GM23248 (cell line): ENCODE measurements at regions not wholly inside any gene's neighbourhood (a gene's known extent, or its start where the extent isn't known, plus 50 kb on each side); places are given as distances from the start of the nearest gene placed in this dataset.

Experiments used
- DNase-seq: peaks from one replicate; pipeline ENCODE4 v3.0.0-alpha.2; 2015
- H2AFZ ChIP-seq: fragments of 200-600 bp; sonication (generic); 2 replicates; pipeline ENCODE4 v1.6.1; 2016; ENCODE audit warnings: antibody characterized with exemption
- H3F3A ChIP-seq: fragments of 200-600 bp; sonication (generic); 2 replicates; pipeline ENCODE4 v1.6.1; 2016; ENCODE audit warnings: mild to moderate bottlenecking, antibody characterized with exemption, mixed run types; ENCODE audit not compliant: insufficient read depth
- H3K27ac ChIP-seq: fragments of 200-600 bp; sonication (generic); 2 replicates; pipeline ENCODE4 v1.5.1; 2016; ENCODE audit warnings: mild to moderate bottlenecking
- H3K27me3 ChIP-seq: fragments of 200-600 bp; sonication (generic); replicated peaks from 2 replicates; pipeline ENCODE4 v1.6.1; 2016; ENCODE audit warnings: mild to moderate bottlenecking; ENCODE audit not compliant: insufficient read depth
- H3K36me3 ChIP-seq: fragments of 200-600 bp; sonication (generic); 2 replicates; pipeline ENCODE4 v1.6.1; 2016; ENCODE audit warnings: low read depth, mild to moderate bottlenecking
- H3K4me1 ChIP-seq: fragments of 200-600 bp; sonication (generic); 2 replicates; pipeline ENCODE4 v1.6.1; 2016; ENCODE audit warnings: mild to moderate bottlenecking; ENCODE audit not compliant: insufficient read depth
- H3K4me2 ChIP-seq: fragments of 200-600 bp; sonication (generic); one replicate; pipeline ENCODE4 v1.6.1; 2016; ENCODE audit warnings: mild to moderate bottlenecking; ENCODE audit not compliant: unreplicated experiment
- H3K4me3 ChIP-seq: fragments of 200-600 bp; sonication (generic); 2 replicates; pipeline ENCODE4 v1.5.1; 2016; ENCODE audit warnings: mild to moderate bottlenecking
- H3K79me2 ChIP-seq: fragments of 200-600 bp; sonication (generic); 2 replicates; pipeline ENCODE4 v1.6.1; 2016; ENCODE audit warnings: mild to moderate bottlenecking; ENCODE audit not compliant: insufficient read depth
- H3K9ac ChIP-seq: fragments of 200-600 bp; sonication (generic); 2 replicates; pipeline ENCODE4 v1.6.1; 2016; ENCODE audit warnings: mild to moderate bottlenecking
- H3K9me2 ChIP-seq: fragments of 200-600 bp; sonication (generic); 2 replicates; pipeline ENCODE4 v1.6.1; 2016; ENCODE audit warnings: mixed run types, mild to moderate bottlenecking, moderate library complexity; ENCODE audit not compliant: insufficient read depth
- H3K9me3 ChIP-seq: fragments of 200-600 bp; sonication (generic); one replicate; pipeline ENCODE4 v1.6.1; 2017; ENCODE audit warnings: low read depth
- H4K20me1 ChIP-seq: fragments of 200-600 bp; sonication (generic); 2 replicates; pipeline ENCODE4 v1.6.0; 2016; ENCODE audit not compliant: insufficient read depth
- EZH2 ChIP-seq: fragments of 200-600 bp; sonication (generic); IDR thresholded peaks from 2 replicates; pipeline ENCODE4 v1.6.1; 2018; ENCODE audit warnings: antibody characterized with exemption, mild to moderate bottlenecking; ENCODE audit not compliant: insufficient read depth, poor library complexity, severe bottlenecking
- EZH2phosphoT487 ChIP-seq: fragments of 200-600 bp; sonication (generic); IDR thresholded peaks from 2 replicates; pipeline ENCODE4 v1.6.1; 2018; ENCODE audit warnings: antibody characterized with exemption, moderate library complexity, mild to moderate bottlenecking, low read depth; ENCODE audit not compliant: insufficient read depth
- WGBS, 2 experiments: methylation state at CpG; one replicate each; pipeline ENCODE4 v1.1.6; 2015 to 2017; ENCODE audit warnings: low lambda C conversion rate in 2 of 2, low coverage in 1 of 2; ENCODE audit errors: missing lambda C conversion rate in 2 of 2; 5-methylcytosine and 5-hydroxymethylcytosine counted together
- in situ Hi-C: fragments of 300-500 bp; cut with MboI; formaldehyde crosslinking; loops from 2 replicates; pipeline ENCODE4 v1.15.0; 2020

- WGBS, 2 experiments, result 41 to 47% methylated on average over 18 of the region's 18 CpGs
Measured at GRCh38 chr1:5501206-5501930, 490.9 kb downstream of the NPHP4 start.

GRCh38 chr1:5500541-5500940, 491.7 kb downstream of the NPHP4 start:
- Histone ChIP-seq H3F3A (no peaks in the 10 kb centered on the region), H4K20me1 (no peaks in the 10 kb centered on the region), H3K9me3 (no peaks in the 10 kb centered on the region), H3K79me2 (no peaks in the 10 kb centered on the region), H3K9ac (no peak overlapping the region), H3K9me2 (no peaks in the 10 kb centered on the region), H3K27ac (no peak overlapping the region), H3K36me3 (no peaks in the 10 kb centered on the region), H3K4me1 (no peaks in the 10 kb centered on the region), H3K27me3 (no peaks in the 10 kb centered on the region), H2AFZ (no peak overlapping the region), H3K4me2 (no peak overlapping the region), H3K4me3 (no peak overlapping the region)
- WGBS, 2 experiments, result 76% methylated on average over 19 to 20 of the region's 20 CpGs
- no peak for TF ChIP-seq EZH2phosphoT487
- no peak for TF ChIP-seq EZH2
- DNase-seq, result no peak
- in situ Hi-C loops, result loop anchor here (25.0 kb wide), 1 partner anchor 412 kb away; no protein-coding TSS in a partner anchor

More at GRCh38 chr1:5501206-5501930, 490.9 kb downstream of the NPHP4 start:
- TF ChIP-seq EZH2phosphoT487 (no peak), EZH2 (no peak)
- Histone ChIP-seq H3K27me3 (no peaks in the 10 kb centered on the region), H3K4me2 (no peak overlapping the region), H3K4me1 (no peaks in the 10 kb centered on the region), H4K20me1 (no peaks in the 10 kb centered on the region), H3K9me3 (no peaks in the 10 kb centered on the region), H3K79me2 (no peaks in the 10 kb centered on the region), H3K36me3 (no peaks in the 10 kb centered on the region), H2AFZ (no peak overlapping the region), H3K9ac (no peak overlapping the region), H3F3A (no peaks in the 10 kb centered on the region), H3K9me2 (no peaks in the 10 kb centered on the region), H3K27ac (no peak overlapping the region), H3K4me3 (no peak overlapping the region)
- no peak for DNase-seq
- in situ Hi-C loops, result loop anchor here (25.0 kb wide), 1 partner anchor 411 kb away; no protein-coding TSS in a partner anchor

DNA sequence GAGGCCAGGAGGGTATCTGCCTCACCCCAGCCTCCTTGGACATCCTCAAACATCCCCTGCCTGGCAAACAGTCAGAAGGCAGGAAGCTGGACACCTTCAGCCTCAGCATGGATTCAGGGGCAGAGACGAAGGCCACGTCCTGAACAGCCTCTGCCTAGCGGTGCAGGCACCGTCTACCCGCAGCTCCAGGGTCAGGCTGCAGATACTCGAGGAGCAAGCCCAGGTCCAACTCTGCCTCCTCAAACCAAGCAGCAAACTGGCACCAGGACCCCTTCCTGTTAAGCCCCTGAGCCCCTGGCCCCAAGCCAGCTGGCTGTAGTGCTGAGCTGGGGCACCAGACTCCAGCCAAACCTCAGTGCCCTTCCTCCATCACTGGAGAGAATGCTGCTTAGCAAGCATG, 494.7 kb downstream of the NPHP4 start:
- H3K79me2 ChIP-seq, result no peaks in the 10 kb centered on the region
- no peak overlapping the region for H2AFZ ChIP-seq
- H3F3A ChIP-seq, result no peaks in the 10 kb centered on the region
- no peak overlapping the region for H3K9ac ChIP-seq
- in situ Hi-C loops, result no loop called here
- H3K4me3 ChIP-seq, result no peak overlapping the region
- WGBS, 2 experiments, result 33 to 35% methylated on average over 6 of the region's 6 CpGs
- no peaks in the 10 kb centered on the region for H3K27me3 ChIP-seq
- H4K20me1 ChIP-seq, result no peaks in the 10 kb centered on the region
- H3K4me1 ChIP-seq, result no peaks in the 10 kb centered on the region
- H3K36me3 ChIP-seq, result no peaks in the 10 kb centered on the region
- TF ChIP-seq EZH2 (no peak), EZH2phosphoT487 (no peak)
- no peak overlapping the region for H3K4me2 ChIP-seq
- no peaks in the 10 kb centered on the region for H3K9me3 ChIP-seq
- DNase-seq, result no peak
- H3K27ac ChIP-seq, result no peak overlapping the region
- no peaks in the 10 kb centered on the region for H3K9me2 ChIP-seq

DNA sequence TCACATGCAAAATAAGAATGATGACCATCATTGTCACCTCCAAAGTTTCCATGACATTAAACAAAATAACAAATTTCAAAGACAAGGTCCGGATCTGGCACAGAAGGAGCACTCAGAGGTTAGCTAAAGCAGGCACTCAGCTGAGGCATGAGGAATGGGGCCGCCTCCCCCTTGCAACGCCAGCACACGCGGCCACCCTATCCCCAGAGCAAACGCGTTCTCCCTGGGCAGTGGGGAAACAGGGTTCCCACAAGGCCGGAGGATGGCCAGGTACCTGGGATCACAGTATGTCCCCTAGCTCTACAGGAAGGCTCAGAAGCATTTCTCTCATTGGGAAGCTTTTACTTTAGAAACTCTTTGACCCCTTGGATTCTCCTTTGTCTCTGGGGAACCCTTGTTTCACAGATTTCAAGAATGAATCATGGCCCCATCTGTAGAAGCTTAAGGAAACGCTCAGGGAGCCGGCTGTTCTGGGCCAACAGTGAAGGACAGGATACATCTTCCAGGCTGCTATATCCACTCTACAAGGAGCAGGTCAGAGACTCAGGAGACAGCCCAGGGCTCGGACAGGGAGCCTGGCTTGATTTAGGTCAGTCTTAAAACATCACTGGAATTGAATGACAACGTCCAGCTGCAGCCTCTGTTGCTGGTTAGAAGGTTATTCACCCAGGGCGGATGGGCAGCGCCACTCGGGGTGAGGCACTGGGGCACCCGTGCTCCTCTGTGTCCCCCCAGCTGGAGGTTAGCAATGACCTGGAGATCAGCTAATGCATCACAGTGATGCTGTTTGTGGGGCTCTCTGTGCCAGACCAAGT, 496.4 kb downstream of the NPHP4 start:
- TF ChIP-seq EZH2 (no peak), EZH2phosphoT487 (no peak)
- DNase-seq, result no peak
- no peak overlapping the region for H3K9ac ChIP-seq
- H3K36me3 ChIP-seq, result no peaks in the 10 kb centered on the region
- H3K79me2 ChIP-seq, result no peaks in the 10 kb centered on the region
- H3K9me3 ChIP-seq, result no peaks in the 10 kb centered on the region
- in situ Hi-C loops, result no loop called here
- no peak overlapping the region for H3K4me2 ChIP-seq
- no peaks in the 10 kb centered on the region for H3K4me1 ChIP-seq
- no peak overlapping the region for H2AFZ ChIP-seq
- H3K27ac ChIP-seq, result no peak overlapping the region
- no peaks in the 10 kb centered on the region for H3K9me2 ChIP-seq
- no peaks in the 10 kb centered on the region for H3F3A ChIP-seq
- H3K4me3 ChIP-seq, result no peak overlapping the region
- WGBS, 2 experiments, result 11 to 14% methylated on average over 16 of the region's 16 CpGs
- H3K27me3 ChIP-seq, result no peaks in the 10 kb centered on the region
- no peaks in the 10 kb centered on the region for H4K20me1 ChIP-seq
